B cell (primary cell): ENCODE measurements at regions not wholly inside any gene's neighbourhood (a gene's known extent, or its start where the extent isn't known, plus 50 kb on each side); places are given as distances from the start of the nearest gene placed in this dataset.

Source experiments
- ATAC-seq: fragments of 200-7000 bp; cut with Tn5 transposase; one replicate; pipeline ENCODE4 v1.10.0; 2021; ENCODE audit warnings: low read depth, mild to moderate bottlenecking, moderate number of reproducible peaks, moderate library complexity
- CTCF ChIA-PET: fragments of 350-600 bp; sonication (Branson Sonifier 250); formaldehyde crosslinking; loops from one replicate; lab custom pipeline; 2021; ENCODE audit warnings: antibody characterized with exemption, inconsistent platforms; lab: Charles Lee
- POLR2A ChIA-PET: fragments of 350-600 bp; sonication (Branson Sonifier 250); formaldehyde crosslinking; loops from one replicate; lab custom pipeline; 2021; ENCODE audit warnings: antibody characterized with exemption; lab: Charles Lee
- DNase-seq: peaks from one replicate; pipeline ENCODE4 v3.0.0; 2013
- H2AFZ ChIP-seq: 2 replicates; pipeline ENCODE4 v1.6.1; 2012; ENCODE audit warnings: mild to moderate bottlenecking, low read depth, low read length; ENCODE audit not compliant: insufficient read depth, poor library complexity, severe bottlenecking
- H3K27ac ChIP-seq, 2 donors: 1 replicate in 1 of 2; 2 replicates in 1 of 2; pipeline ENCODE4 v1.5.1; 2012 to 2013; ENCODE audit warnings: low read length in 2 of 2, mild to moderate bottlenecking in 2 of 2, moderate library complexity in 1 of 2
- H3K27me3 ChIP-seq, 4 experiments: fragments of 200-600 bp in 1 of 4; sonication (generic) in 1 of 4; replicated peaks in 1 of 4; 1 replicate in 2 of 4; 2 replicates in 2 of 4; pipeline versions ENCODE4 v1.6.1 to v1.7.0; 2013 to 2016; ENCODE audit warnings: low read length in 3 of 4, mild to moderate bottlenecking in 2 of 4, mixed read lengths in 1 of 4, moderate library complexity in 1 of 4; ENCODE audit not compliant: insufficient read depth in 4 of 4, control insufficient read depth in 3 of 4; ENCODE audit errors: control extremely low read depth in 1 of 4
- H3K36me3 ChIP-seq, 2 experiments: replicated peaks in 1 of 2; 1 replicate in 1 of 2; 2 replicates in 1 of 2; pipeline versions ENCODE4 v1.6.1 to v1.7.1; 2013; ENCODE audit warnings: low read length in 1 of 2; ENCODE audit not compliant: insufficient read depth in 2 of 2, control insufficient read depth in 1 of 2; ENCODE audit errors: control extremely low read depth in 1 of 2, extremely low read depth in 1 of 2
- H3K4me1 ChIP-seq, 2 donors: fragments of 200-600 bp in 1 of 2; sonication (generic) in 1 of 2; 1 replicate in 1 of 2; 2 replicates in 1 of 2; pipeline versions ENCODE4 v1.5.1 to v1.6.1; 2013 to 2017; ENCODE audit warnings: low read length in 2 of 2; ENCODE audit not compliant: control insufficient read depth in 2 of 2, insufficient read depth in 2 of 2
- H3K4me2 ChIP-seq: replicated peaks from 2 replicates; pipeline ENCODE3; 2012; ENCODE audit warnings: mild to moderate bottlenecking, low read depth, low read length; ENCODE audit not compliant: poor library complexity, severe bottlenecking
- H3K4me3 ChIP-seq, 5 experiments: fragments of 200-600 bp in 1 of 5; sonication (generic) in 1 of 5; 1 replicate in 3 of 5; 2 replicates in 2 of 5; pipeline versions ENCODE4 v1.5.1 to v1.7.0; 2011 to 2016; ENCODE audit warnings: low read length in 4 of 5, mild to moderate bottlenecking in 4 of 5, low read depth in 2 of 5, control low read depth in 1 of 5, moderate library complexity in 1 of 5; ENCODE audit not compliant: insufficient read depth in 1 of 5; ENCODE audit errors: control extremely low read depth in 1 of 5, extremely low read depth in 1 of 5
- H3K79me2 ChIP-seq: fragments of 200-600 bp; sonication (generic); one replicate; pipeline ENCODE4 v1.6.0; 2016; ENCODE audit warnings: low read length; ENCODE audit not compliant: control insufficient read depth, insufficient read depth
- H3K9ac ChIP-seq: fragments of 200-600 bp; sonication (generic); 2 replicates; pipeline ENCODE4 v1.6.1; 2017; ENCODE audit warnings: mild to moderate bottlenecking, low read length, moderate library complexity
- H3K9me3 ChIP-seq, 3 donors: one replicate each; pipeline versions ENCODE4 v1.6.1 to v1.7.1; 2013; ENCODE audit warnings: low read length in 2 of 3; ENCODE audit not compliant: control insufficient read depth in 2 of 3, insufficient read depth in 1 of 3; ENCODE audit errors: control extremely low read depth in 1 of 3
- H4K20me1 ChIP-seq: 2 replicates; pipeline ENCODE4 v1.6.0; 2012; ENCODE audit warnings: mild to moderate bottlenecking, low read length; ENCODE audit not compliant: insufficient read depth, control insufficient read depth, poor library complexity, severe bottlenecking
- H3K27ac Mint-ChIP-seq: one replicate; pipeline ENCODE4 v1.8.0; 2021; ENCODE audit warnings: mixed read lengths
- H3K27me3 Mint-ChIP-seq: one replicate; pipeline ENCODE4 v1.8.0; 2021; ENCODE audit warnings: mixed read lengths
- H3K4me1 Mint-ChIP-seq: one replicate; pipeline ENCODE4 v1.8.0; 2021; ENCODE audit warnings: mixed read lengths
- H3K4me3 Mint-ChIP-seq: one replicate; pipeline ENCODE4 v1.8.0; 2021; ENCODE audit warnings: mixed read lengths
- H3K9me3 Mint-ChIP-seq: one replicate; pipeline ENCODE4 v1.8.0; 2022; ENCODE audit warnings: mixed read lengths; ENCODE audit not compliant: insufficient read depth
- CTCF ChIP-seq: fragments of 200-600 bp; IDR thresholded peaks from one replicate; pipeline ENCODE4 v1.8.0; 2022; ENCODE audit warnings: antibody characterized with exemption, mild to moderate bottlenecking
- EZH2 ChIP-seq: IDR thresholded peaks from 2 replicates; pipeline ENCODE4 v1.6.1; 2012; ENCODE audit warnings: borderline replicate concordance, low read depth, mild to moderate bottlenecking, moderate library complexity, low read length; ENCODE audit not compliant: insufficient read depth, poor library complexity, severe bottlenecking
- WGBS: methylation state at CpG from one replicate; pipeline ENCODE4 v1.1.5; 2013; ENCODE audit warnings: missing lambda C conversion rate; ENCODE audit not compliant: insufficient coverage; 5-methylcytosine and 5-hydroxymethylcytosine counted together
- intact Hi-C: fragments of 100-400 bp; cut with micrococcal nuclease; formaldehyde crosslinking; loops from one replicate; pipeline ENCODE4 v1.10.0; 2022

- Histone ChIP-seq H3K27ac (no peak overlapping the region), H2AFZ (no peak overlapping the region), H4K20me1 (no peaks in the 10 kb centered on the region), H3K36me3 (no peaks in the 10 kb centered on the region), H3K27me3 (no peaks in the 10 kb centered on the region), H3K79me2 (no peaks in the 10 kb centered on the region), H3K4me3 (no peak overlapping the region), H3K4me1 (no peaks in the 10 kb centered on the region), H3K9me3 (no peaks in the 10 kb centered on the region), H3K4me2 (no peak overlapping the region), H3K9ac (no peak overlapping the region)
- CTCF ChIA-PET, result no interaction called here
- intact Hi-C loops, result no loop called here
- WGBS, result no CpG with 5 or more reads among the region's 1 CpG
- no peaks in the 10 kb centered on the region for H3K9me3 Mint-ChIP-seq
- no peak overlapping the region for H3K4me3 Mint-ChIP-seq
- H3K4me1 Mint-ChIP-seq, result no peaks in the 10 kb centered on the region
- POLR2A ChIA-PET, result no interaction called here
- ATAC-seq (no peak), DNase-seq (no peak)
- no peak for TF ChIP-seq CTCF
- no peak for TF ChIP-seq EZH2
- no peak overlapping the region for H3K27ac Mint-ChIP-seq
- peaks cover 8% of the 10 kb centered on the region for H3K27me3 Mint-ChIP-seq
Measured at GRCh38 chr6:113350461-113350860, 506.7 kb upstream of the MARCKS start.

- Mint-ChIP-seq H3K27ac (no peak overlapping the region), H3K4me1 (no peaks in the 10 kb centered on the region), H3K9me3 (no peaks in the 10 kb centered on the region), H3K4me3 (no peak overlapping the region), H3K27me3 (peaks cover 10% of the 10 kb centered on the region)
- CTCF ChIA-PET, result no interaction called here
- intact Hi-C loops, result no loop called here
- Histone ChIP-seq H3K9ac (no peak overlapping the region), H3K27ac (no peak overlapping the region), H2AFZ (no peak overlapping the region), H3K4me3 (no peak overlapping the region), H4K20me1 (no peaks in the 10 kb centered on the region), H3K79me2 (no peaks in the 10 kb centered on the region), H3K4me1 (no peaks in the 10 kb centered on the region), H3K27me3 (no peaks in the 10 kb centered on the region), H3K4me2 (no peak overlapping the region), H3K9me3 (no peaks in the 10 kb centered on the region), H3K36me3 (no peaks in the 10 kb centered on the region)
- ATAC-seq, result no peak
- POLR2A ChIA-PET, result no interaction called here
- WGBS, result 60% methylated on average over 2 of the region's 4 CpGs
- TF ChIP-seq CTCF, result no peak
- no peak for TF ChIP-seq EZH2
- no peak for DNase-seq
Measured at GRCh38 chr6:113351173-113351834, 505.8 kb upstream of the MARCKS start.
